Dermis microvascular lymphatic vessel endothelial cell (primary cell): ENCODE measurements at regions not wholly inside any gene's neighbourhood (a gene's known extent, or its start where the extent isn't known, plus 50 kb on each side); places are given as distances from the start of the nearest gene placed in this dataset.
"Not testable (repeated sequence)": the region's sequence is repeated elsewhere in the genome, so short reads cannot be mapped to it uniquely, and the experiment has no call there.

Experiments
- DNase-seq, 2 donors: peaks; one replicate each; pipeline versions ENCODE4 v3.0.0 to v3.0.0-alpha.2; 2010; ENCODE audit warnings: low read depth in 2 of 2

- DNase-seq = no peak
Observed at GRCh38 chr9:115462623-115463022, 344.7 kb upstream of the TNC start.

DNA sequence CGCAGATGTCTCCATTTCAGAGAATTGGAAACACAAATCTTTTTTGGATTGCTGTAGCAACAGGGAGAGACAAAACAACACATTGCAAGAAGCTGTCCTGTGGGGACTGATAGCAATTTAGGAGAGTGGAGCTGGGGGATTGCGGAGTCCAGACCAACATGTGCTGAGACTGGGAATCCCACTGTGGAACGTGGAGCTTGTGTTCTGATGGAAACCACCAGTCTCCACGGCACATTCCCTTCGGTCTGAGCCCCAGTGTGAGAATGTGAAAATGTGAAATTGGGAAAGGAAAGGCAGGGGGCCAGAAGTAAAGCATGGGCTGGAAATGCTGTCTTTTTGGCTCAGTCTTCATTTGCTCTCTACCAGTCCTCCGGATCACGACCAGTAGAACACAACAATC is 348.8 kb upstream of the TNC start:
- DNase-seq = no peak

DNA sequence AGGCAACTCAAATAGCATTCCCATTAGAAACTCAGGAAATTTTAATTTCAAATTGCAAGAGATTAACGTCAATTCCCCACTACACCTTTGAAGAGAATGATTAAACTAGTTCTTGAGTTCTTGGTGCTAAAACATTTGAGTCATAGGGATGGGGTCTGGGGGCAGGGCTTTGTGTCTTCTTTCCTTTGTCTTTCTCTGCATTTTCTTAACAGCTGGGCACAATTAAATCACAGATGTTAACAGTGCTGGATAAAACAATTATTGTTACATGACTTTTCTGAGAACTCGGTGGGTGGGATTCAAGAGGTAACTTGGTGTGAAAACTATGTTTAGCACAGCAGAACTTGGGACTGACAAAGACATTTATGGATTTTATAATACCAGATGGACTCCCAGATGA is 351.9 kb upstream of the TNC start:
- no peak for DNase-seq

DNA sequence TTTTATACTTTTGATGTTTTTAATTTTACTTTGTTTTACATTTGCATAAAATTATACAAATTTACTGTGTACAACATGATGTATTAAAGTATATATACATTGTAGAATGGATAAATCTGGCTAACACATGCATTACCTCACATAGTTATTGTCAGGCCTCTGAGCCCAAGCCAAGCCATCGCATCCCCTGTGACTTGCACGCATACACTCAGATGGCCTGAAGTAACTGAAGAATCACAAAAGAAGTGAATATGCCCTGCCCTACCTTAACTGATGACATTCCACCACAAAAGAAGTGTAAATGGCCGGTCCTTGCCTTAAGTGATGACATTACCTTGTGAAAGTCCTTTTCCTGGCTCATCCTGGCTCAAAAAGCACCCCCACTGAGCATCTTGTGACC is 355.1 kb upstream of the TNC start:
- not testable (repeated sequence) for DNase-seq

DNA sequence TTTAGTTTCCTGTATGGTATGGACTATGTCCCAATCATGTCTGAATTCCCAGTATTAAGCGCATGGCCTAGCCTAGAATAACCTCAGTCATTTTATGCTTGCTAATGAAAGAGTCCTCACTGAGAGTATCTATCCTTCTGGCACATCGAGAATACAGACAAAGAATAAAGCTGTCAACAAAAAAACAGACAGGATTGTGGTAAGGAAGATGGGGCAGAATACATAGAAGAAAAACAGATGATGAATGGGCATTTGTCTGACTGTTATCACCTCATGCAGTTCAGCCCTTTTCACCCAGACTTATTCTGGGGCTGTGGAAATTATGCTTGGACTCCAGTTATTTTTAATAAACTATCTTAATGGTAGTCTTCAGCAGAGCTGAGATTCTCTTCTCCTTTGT is 363.8 kb upstream of the TNC start:
- DNase-seq = no peak

DNA sequence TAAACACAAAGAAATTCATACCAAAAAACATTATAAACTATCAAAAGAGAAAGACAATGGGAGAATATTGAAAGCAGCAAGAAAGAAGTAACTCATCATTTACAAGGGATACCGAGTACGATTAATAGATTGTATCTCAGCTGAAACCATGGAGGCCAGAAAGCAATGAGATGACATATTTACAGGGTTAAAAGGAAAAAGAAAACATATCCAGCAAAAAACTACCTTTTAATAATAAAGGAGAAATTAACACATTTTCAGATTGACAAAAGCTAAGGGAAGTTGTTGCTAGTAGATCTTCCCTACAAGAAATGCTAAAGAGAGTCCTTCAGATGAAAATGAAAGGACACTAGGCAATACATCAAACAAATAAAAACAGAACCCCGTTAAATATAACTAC is 364.8 kb upstream of the TNC start:
- DNase-seq = no peak

GRCh38 chr9:115492869-115493268 is 374.9 kb upstream of the TNC start:
- DNase-seq = no peak

DNA sequence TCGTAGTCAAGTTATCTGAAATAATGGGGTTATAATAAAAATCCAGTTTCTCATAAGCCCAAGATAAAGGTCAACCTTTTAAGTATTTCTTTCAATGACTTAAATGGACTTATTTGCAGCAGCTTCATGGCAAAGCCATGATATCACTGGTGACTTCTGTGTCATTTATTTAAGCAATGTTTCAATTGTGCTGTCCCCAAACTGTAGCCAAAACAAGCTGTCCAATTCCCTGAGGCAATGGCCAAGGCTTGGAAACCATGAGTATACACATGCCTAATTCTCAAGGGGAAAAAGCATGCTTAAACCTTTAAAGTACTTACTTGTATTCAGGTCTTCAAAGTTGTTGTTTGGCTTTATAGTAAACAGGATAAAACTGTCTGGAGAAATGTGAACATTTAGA is 376.4 kb upstream of the TNC start:
- DNase-seq = no peak

DNA sequence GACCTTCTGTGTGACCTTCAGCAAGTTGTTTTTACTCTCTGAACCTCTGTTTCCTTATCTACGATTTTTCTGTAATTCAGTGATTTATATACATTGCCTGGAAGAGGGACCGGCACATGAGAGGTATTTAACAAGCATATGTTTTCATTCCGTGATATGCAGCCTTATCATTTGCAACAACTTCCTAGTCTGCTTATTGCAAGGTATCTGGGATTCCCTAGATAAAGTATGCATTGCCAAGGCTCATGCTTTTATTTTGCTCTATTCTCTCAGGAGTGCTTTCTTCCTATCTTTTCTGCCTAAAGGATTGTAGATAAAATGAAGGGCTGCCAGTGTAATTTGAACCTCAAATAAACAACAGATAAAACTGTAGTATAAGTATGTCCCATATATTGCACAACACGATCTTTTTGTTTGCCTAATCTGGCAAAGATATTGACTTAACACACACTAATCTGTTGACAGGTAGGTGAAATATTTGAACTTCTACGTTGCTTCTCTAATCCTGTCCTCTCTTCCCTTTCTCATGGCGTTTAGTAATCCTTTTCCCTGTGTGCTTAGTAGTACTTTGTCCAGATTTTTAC is 377.2 kb upstream of the TNC start:
- no peak for DNase-seq

GRCh38 chr9:115495836-115496235 is 377.9 kb upstream of the TNC start:
- no peak for DNase-seq

GRCh38 chr9:115498303-115498702 is 380.3 kb upstream of the TNC start:
- no peak for DNase-seq

- no peak for DNase-seq
Observed at GRCh38 chr9:115507148-115507547, 389.2 kb upstream of the TNC start.

DNA sequence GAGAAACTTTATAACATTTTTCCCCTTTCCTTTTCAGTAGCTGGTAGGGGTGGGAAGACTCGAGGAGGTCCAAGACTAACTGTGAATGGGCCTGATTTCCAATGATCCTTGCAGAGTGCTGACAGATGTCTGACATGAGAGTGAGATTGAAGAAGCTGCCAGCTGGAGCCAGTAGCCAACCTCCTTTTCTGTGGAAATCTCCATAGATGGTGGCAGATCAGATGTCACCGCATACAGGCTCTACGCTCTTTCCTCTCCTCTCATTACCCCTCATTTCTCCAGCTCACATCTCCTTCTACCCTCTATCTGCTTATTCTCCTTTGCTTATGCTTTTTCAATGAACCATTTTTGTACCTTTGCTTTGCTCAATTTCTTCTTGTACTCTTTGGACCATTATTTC is 395.2 kb upstream of the TNC start:
- DNase-seq = no peak

- DNase-seq = no peak
Observed at GRCh38 chr9:115514454-115514853, 396.5 kb upstream of the TNC start.

- DNase-seq = no peak
Observed at GRCh38 chr9:115517335-115518075, 399.5 kb upstream of the TNC start.

- no peak for DNase-seq
Observed at GRCh38 chr9:115520646-115521045, 402.7 kb upstream of the TNC start.

- DNase-seq = no peak
Observed at GRCh38 chr9:115522912-115523311, 405.0 kb upstream of the TNC start.

GRCh38 chr9:115524453-115525059 is 406.6 kb upstream of the TNC start:
- DNase-seq = no peak

DNA sequence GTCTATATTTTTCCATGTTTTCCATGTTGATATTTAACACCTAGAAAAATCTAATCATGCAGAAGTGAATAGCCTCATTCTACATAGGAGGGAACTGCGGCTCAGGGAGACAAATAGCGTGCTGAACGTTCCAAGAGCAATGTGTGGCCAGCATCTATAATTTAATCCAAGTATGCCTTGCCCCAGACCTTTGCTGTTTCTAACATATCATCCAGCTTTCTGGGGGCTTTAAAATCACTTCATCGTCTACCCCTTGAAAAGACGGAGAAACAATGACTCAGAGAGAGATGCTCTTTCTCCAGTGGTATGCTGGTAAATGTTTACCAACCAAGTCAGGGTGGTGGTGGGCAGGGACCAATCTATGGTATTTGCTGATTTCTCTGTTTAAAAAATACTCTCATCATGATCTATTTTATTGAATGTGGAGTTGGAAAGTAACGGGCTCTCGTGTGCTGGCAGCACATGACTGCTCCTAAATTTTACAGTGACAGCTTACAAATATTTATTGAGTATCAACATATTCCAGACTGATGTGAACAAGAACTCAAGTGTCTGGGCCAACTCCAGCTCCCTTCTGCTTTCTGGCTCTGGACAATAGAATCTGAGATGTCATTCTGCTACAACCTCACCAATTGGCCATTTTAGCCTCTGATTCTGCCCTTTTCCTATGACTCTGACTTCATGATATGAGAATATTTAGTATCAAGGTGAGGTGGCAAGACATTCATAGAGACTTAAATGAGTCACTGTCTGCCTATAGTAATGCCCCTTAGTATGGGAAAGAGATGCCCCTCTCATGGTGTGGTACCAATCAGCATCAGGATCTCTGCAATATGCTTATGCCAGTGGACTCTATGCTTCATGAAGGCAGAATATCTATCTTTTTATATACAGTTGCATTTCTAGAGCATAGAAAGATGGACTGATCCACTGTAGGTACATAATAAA is 407.4 kb upstream of the TNC start:
- DNase-seq = no peak

DNA sequence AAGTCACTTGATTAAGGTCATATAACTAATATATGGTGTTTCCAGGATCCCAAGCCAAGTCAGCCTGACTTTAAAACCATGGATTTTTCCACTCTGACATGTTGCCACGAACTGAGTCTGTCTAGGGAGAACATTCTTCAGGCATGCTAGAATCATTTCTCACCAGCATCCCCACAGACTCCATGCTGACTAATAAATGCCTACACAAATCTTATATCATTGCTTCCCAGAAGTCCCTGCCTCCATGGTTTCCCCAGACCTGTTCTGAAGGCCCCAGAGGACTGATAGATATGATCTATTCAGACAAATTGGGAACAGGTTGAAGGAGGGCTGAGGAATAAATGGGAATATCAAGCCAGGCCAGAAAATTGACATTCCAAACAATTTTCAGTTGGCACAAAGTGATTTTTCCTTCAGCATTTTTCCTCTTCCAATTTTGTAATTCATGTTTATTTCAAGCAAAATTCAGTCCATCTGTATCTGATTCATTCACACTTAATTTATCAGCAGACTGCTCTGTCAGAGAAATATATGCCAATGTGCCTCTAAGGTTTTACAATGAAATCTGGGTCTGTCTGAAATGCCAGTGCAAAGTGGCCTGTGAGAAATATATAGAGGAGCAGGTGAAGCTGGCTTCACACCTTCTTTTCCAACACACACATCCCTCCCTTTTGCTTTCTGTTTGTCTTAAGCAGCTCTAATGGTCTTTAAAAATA is 413.6 kb upstream of the TNC start:
- no peak for DNase-seq

DNA sequence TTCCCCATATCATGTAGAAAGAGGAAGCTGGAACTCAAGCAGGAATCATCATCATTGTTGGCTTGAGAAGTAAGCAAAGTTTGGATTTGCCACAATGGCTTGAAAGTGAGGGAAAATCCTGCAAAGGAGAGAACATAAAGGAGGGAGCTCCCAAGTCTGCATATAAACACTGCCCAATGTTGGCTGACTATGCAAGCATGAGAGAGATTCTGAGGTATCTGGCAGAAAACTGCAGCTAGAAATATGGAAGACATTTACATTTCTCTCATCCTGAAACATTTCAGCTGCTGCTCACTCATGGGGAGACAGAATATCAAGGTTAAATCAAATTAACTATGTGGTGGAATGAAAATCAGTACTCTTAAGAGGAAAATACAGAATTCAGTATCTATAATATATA is 415.6 kb upstream of the TNC start:
- no peak for DNase-seq
